Heart right ventricle (tissue), 16 donors: ENCODE measurements at regions not wholly inside any gene's neighbourhood (a gene's known extent, or its start where the extent isn't known, plus 50 kb on each side); places are given as distances from the start of the nearest gene placed in this dataset.

Source experiments
- ATAC-seq, 8 donors: fragments of 200-7000 bp; cut with Tn5 transposase; one replicate each; pipeline ENCODE4 v1.9.1; 2020; ENCODE audit warnings: mild to moderate bottlenecking in 8 of 8, moderate library complexity in 8 of 8, moderate number of reproducible peaks in 1 of 8
- DNase-seq, 2 donors: peaks; one replicate each; pipeline ENCODE4 v3.0.0-alpha.2; 2020
- H3K27ac ChIP-seq, 10 donors: fragments of 200-600 bp; sonication (generic) in 2 of 10; one replicate each; pipeline versions ENCODE4 v1.5.0 to v1.8.0; 2020 to 2022; ENCODE audit warnings: mild to moderate bottlenecking in 3 of 10
- H3K27me3 ChIP-seq, 7 donors: fragments of 200-600 bp; one replicate each; pipeline ENCODE4 v1.8.0; 2021 to 2022; ENCODE audit warnings: mild to moderate bottlenecking in 2 of 7
- H3K36me3 ChIP-seq, 9 donors: fragments of 200-600 bp; sonication (generic) in 1 of 9; one replicate each; pipeline versions ENCODE4 v1.5.0 to v1.8.0; 2020 to 2022; ENCODE audit warnings: mild to moderate bottlenecking in 2 of 9
- H3K4me1 ChIP-seq, 9 donors: fragments of 200-600 bp; sonication (generic) in 1 of 9; one replicate each; pipeline versions ENCODE4 v1.5.0 to v1.8.0; 2020 to 2022; ENCODE audit warnings: mild to moderate bottlenecking in 4 of 9
- H3K4me3 ChIP-seq, 10 donors: fragments of 200-600 bp; sonication (generic) in 2 of 10; one replicate each; pipeline versions ENCODE4 v1.5.0 to v1.8.0; 2020 to 2022; ENCODE audit warnings: mild to moderate bottlenecking in 7 of 10, moderate library complexity in 2 of 10
- H3K9me3 ChIP-seq, 11 donors: fragments of 200-600 bp in 10 of 11; sonication (generic) in 2 of 11; one replicate each; pipeline versions ENCODE4 v1.5.0 to v1.8.0; 2013 to 2022; ENCODE audit warnings: mild to moderate bottlenecking in 2 of 11, control low read depth in 1 of 11, moderate library complexity in 1 of 11
- CTCF ChIP-seq, 9 donors: fragments of 200-600 bp; sonication (generic) in 2 of 9; IDR thresholded peaks; one replicate each; pipeline versions ENCODE4 v1.5.0 to v1.8.0; 2021 to 2022; ENCODE audit warnings: antibody characterized with exemption in 9 of 9, mild to moderate bottlenecking in 5 of 9, moderate library complexity in 1 of 9
- WGBS, 2 donors: extraction: QIAGEN DNeasy Blood & Tissue Kit; methylation state at CpG; one replicate each; pipeline ENCODE4 v1.1.7; 2013; ENCODE audit warnings: inconsistent platforms in 1 of 2; 5-methylcytosine and 5-hydroxymethylcytosine counted together
- intact Hi-C, 10 donors: fragments of 100-400 bp; cut with DNase I; formaldehyde crosslinking; loops; one replicate each; pipeline versions ENCODE4 v1.11.1 to v1.14.2; 2022
- donor health status: Arrhythmogenic right ventricular cardiomyopathy.
- donor health status: ischemic (EF 13 %, LVEDD 7.1; RV severe dilation, severe dysfunction).
- donor health status: healthy with polysubstance abuse.
- donor health status: DM: no; HTN: yes; CAD: no.
- donor health status: DM: no; HTN: no; CAD: no.
- donor health status: ischemic (EF 25% LVEDD 6.9; RV normal size, moderate dysfunction).
- donor health status: ischemic (EF 25% LVEDD 5.7; RV mildly dilated, moderate dysfunction).
- donor health status: healthy.
- donor health status: DM: yes; HTN: yes; CAD: no.
- donor health status: Ischemic cardiomyopathy.
- donor health status: ischemic (EF 35%, LVEDD 5.7; RV mildly dilated, moderate dysfunction).
- donor health status: nonischemic (EF 11% LVEDD 7.7; RV severe dilation, severe dysfunction).
- donor health status: DM: yes; HTN: yes; CAD: no.
- donor health status: PGD.
- donor health status: ischemic (EF 29% LVEDD 5.4; RV normal size, mild dysfunction).
- donor health status: nonischemic (EF 23%, LVEDD 6.1; RV moderate dilation, normal function).

- Histone ChIP-seq H3K36me3 (no peaks in the 10 kb centered on the region), H3K9me3 (peaks cover 0 to 13% (median 0%) of the 10 kb centered on the region in 11 donors), H3K27ac (no peak overlapping the region), H3K4me3 (no peak overlapping the region), H3K27me3 (no peaks in the 10 kb centered on the region), H3K4me1 (peaks cover 0 to 7% (median 0%) of the 10 kb centered on the region in 9 donors)
- WGBS, 2 donors: 27 to 39% methylated on average over 2 of the region's 2 CpGs
- TF ChIP-seq CTCF (IDR thresholded peaks at IDR 0.05): no peak
- DNase-seq (peak in 1 of 2 donors; percentile 49), ATAC-seq (peak in 7 of 8 donors; percentile 30 to 90 (median 65))
- intact Hi-C loops: no loop called here
Measured at GRCh38 chr3:70811880-70812279, 499.4 kb upstream of the MDFIC2 start.

- Histone ChIP-seq H3K4me3 (no peak overlapping the region), H3K36me3 (no peaks in the 10 kb centered on the region), H3K4me1 (peaks cover 0 to 13% (median 0%) of the 10 kb centered on the region in 9 donors), H3K27me3 (no peaks in the 10 kb centered on the region), H3K27ac (no peak overlapping the region), H3K9me3 (peaks cover 0 to 4% (median 0%) of the 10 kb centered on the region in 11 donors)
- TF ChIP-seq CTCF (IDR thresholded peaks at IDR 0.05): no peak
- intact Hi-C loops: no loop called here
- WGBS, 2 donors: 93 to 98% methylated on average over 1 of the region's 1 CpG
- no peak for DNase-seq
- ATAC-seq: no peak
Measured at GRCh38 chr3:70808881-70809280, 496.4 kb upstream of the MDFIC2 start.

- no peaks in the 10 kb centered on the region for H3K27me3 ChIP-seq
- 66 to 74% methylated on average over 7 of the region's 7 CpGs for WGBS, 2 donors
- intact Hi-C loops: no loop called here
- peaks cover 0 to 4% (median 0%) of the 10 kb centered on the region in 11 donors for H3K9me3 ChIP-seq
- peaks cover 0 to 13% (median 0%) of the 10 kb centered on the region in 9 donors for H3K4me1 ChIP-seq
- DNase-seq (no peak), ATAC-seq (peak in 1 of 8 donors; percentile 47)
- no peaks in the 10 kb centered on the region for H3K36me3 ChIP-seq
- no peak overlapping the region for H3K4me3 ChIP-seq
- no peak for TF ChIP-seq CTCF (IDR thresholded peaks at IDR 0.05)
- no peak overlapping the region for H3K27ac ChIP-seq
Measured at GRCh38 chr3:70806556-70806955, 494.1 kb upstream of the MDFIC2 start.

GRCh38 chr3:70806021-70806420 lies 493.6 kb upstream of the MDFIC2 start:
- H3K27ac ChIP-seq: peak overlapping the region in 1 of 10 donors; percentile 13

More at GRCh38 chr3:70806021-70806420, 493.6 kb upstream of the MDFIC2 start:
- ATAC-seq (no peak), DNase-seq (no peak)
- Histone ChIP-seq H3K4me3 (no peak overlapping the region), H3K9me3 (peaks cover 0 to 4% (median 0%) of the 10 kb centered on the region in 11 donors), H3K4me1 (peaks cover 0 to 13% (median 0%) of the 10 kb centered on the region in 9 donors), H3K36me3 (no peaks in the 10 kb centered on the region), H3K27me3 (no peaks in the 10 kb centered on the region)
- 90 to 91% methylated on average over 6 of the region's 6 CpGs for WGBS, 2 donors
- no peak for TF ChIP-seq CTCF (IDR thresholded peaks at IDR 0.05)
- intact Hi-C loops: no loop called here
